NB4 (cell line): ENCODE measurements at regions not wholly inside any gene's neighbourhood (a gene's known extent, or its start where the extent isn't known, plus 50 kb on each side); places are given as distances from the start of the nearest gene placed in this dataset.

Experiments used
- MYC ChIP-seq: IDR thresholded peaks from 2 replicates; pipeline ENCODE4 v1.6.1; 2011; ENCODE audit warnings: low read depth, low read length
- POLR2A ChIP-seq: IDR thresholded peaks from 2 replicates; pipeline ENCODE4 v1.6.1; 2011; ENCODE audit warnings: mild to moderate bottlenecking; ENCODE audit not compliant: insufficient read length; ENCODE audit errors: extremely low read depth
- TF ChIP-seq, protein P1 (sequence below): IDR thresholded peaks from one replicate; pipeline ENCODE4 v1.5.1; 2012; ENCODE audit warnings: low read depth, low read length

- TF ChIP-seq MYC, result no peak
- TF ChIP-seq, protein P1, sequence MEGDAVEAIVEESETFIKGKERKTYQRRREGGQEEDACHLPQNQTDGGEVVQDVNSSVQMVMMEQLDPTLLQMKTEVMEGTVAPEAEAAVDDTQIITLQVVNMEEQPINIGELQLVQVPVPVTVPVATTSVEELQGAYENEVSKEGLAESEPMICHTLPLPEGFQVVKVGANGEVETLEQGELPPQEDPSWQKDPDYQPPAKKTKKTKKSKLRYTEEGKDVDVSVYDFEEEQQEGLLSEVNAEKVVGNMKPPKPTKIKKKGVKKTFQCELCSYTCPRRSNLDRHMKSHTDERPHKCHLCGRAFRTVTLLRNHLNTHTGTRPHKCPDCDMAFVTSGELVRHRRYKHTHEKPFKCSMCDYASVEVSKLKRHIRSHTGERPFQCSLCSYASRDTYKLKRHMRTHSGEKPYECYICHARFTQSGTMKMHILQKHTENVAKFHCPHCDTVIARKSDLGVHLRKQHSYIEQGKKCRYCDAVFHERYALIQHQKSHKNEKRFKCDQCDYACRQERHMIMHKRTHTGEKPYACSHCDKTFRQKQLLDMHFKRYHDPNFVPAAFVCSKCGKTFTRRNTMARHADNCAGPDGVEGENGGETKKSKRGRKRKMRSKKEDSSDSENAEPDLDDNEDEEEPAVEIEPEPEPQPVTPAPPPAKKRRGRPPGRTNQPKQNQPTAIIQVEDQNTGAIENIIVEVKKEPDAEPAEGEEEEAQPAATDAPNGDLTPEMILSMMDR, result no peak
- TF ChIP-seq POLR2A, result no peak
Observed at GRCh38 chr5:108481355-108481931, 99.5 kb upstream of the FBXL17 start.
